ENCODE measurements at regions not wholly inside any gene's neighbourhood (a gene's known extent, or its start where the extent isn't known, plus 50 kb on each side); places are given as distances from the start of the nearest gene placed in this dataset.

DNA sequence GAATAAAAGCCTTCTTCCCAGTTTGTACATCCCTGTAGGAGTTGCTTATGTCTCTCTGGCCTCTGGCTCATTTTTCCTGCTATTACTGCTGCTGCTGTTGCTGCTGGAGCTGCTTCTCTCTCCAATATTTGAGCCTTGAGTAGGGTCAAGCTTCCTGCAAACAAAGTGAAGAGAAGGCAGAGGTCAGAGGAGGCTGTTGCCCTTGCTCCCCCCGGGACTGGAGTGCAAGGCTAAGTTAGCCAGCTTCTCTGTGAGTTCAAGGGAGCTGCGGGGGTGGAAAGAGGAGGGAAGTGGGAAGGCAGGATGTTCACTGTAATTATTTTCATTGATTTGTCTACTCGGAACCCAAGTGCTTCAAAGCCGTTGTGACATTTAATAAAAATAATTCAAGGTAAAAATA lies 77.0 kb upstream of the TMEM132E start:
- TF ChIP-seq POLR2AphosphoS5 (IDR thresholded peaks at IDR 0.05; ENCODE audit: borderline replicate concordance, low read depth, low read length) (no peak), EZH2 (IDR thresholded peaks at IDR 0.05) (no peak), FOXP2 (optimal IDR thresholded peaks at IDR 0.05; ENCODE audit: control extremely low read depth, extremely low read length, insufficient read depth) (no peak)

Measured in SK-N-MC (cell line).